ENCODE measurements at regions not wholly inside any gene's neighbourhood (a gene's known extent, or its start where the extent isn't known, plus 50 kb on each side); places are given as distances from the start of the nearest gene placed in this dataset.

- H3K4me3 ChIP-seq (ENCODE audit: low read length): no peak overlapping the region
- H3K9me2 ChIP-seq (replicated peaks; ENCODE audit: insufficient read depth, low read length): no peaks in the 10 kb centered on the region
- no peak overlapping the region for H3K27ac ChIP-seq (ENCODE audit: low read length)
- no peaks in the 10 kb centered on the region for H3K4me1 ChIP-seq (ENCODE audit: low read length)
- no peak overlapping the region for H2AFZ ChIP-seq (ENCODE audit: low read length)
- no peaks in the 10 kb centered on the region for H4K20me1 ChIP-seq (ENCODE audit: insufficient read depth, low read length)
- no peaks in the 10 kb centered on the region for H3K79me2 ChIP-seq (ENCODE audit: low read length)
- DNase-seq: no peak
- no peak overlapping the region for H3K4me2 ChIP-seq (ENCODE audit: low read depth, low read length)
- H3K9ac ChIP-seq (ENCODE audit: low read length): no peak overlapping the region
- no peaks in the 10 kb centered on the region for H3F3A ChIP-seq (ENCODE audit: insufficient read depth, low read length)
- H3K27me3 ChIP-seq (replicated peaks; ENCODE audit: insufficient read depth, low read length): no peaks in the 10 kb centered on the region
- TF ChIP-seq EZH2 (optimal IDR thresholded peaks at IDR 0.05; ENCODE audit: low read depth, low read length) (no peak), EZH2phosphoT487 (IDR thresholded peaks at IDR 0.05; ENCODE audit: low read length) (no peak)
- TF ChIP-seq, protein P1, sequence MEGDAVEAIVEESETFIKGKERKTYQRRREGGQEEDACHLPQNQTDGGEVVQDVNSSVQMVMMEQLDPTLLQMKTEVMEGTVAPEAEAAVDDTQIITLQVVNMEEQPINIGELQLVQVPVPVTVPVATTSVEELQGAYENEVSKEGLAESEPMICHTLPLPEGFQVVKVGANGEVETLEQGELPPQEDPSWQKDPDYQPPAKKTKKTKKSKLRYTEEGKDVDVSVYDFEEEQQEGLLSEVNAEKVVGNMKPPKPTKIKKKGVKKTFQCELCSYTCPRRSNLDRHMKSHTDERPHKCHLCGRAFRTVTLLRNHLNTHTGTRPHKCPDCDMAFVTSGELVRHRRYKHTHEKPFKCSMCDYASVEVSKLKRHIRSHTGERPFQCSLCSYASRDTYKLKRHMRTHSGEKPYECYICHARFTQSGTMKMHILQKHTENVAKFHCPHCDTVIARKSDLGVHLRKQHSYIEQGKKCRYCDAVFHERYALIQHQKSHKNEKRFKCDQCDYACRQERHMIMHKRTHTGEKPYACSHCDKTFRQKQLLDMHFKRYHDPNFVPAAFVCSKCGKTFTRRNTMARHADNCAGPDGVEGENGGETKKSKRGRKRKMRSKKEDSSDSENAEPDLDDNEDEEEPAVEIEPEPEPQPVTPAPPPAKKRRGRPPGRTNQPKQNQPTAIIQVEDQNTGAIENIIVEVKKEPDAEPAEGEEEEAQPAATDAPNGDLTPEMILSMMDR (IDR thresholded peaks at IDR 0.05; ENCODE audit: low read length): no peak
- H3K36me3 ChIP-seq (replicated peaks; ENCODE audit: insufficient read depth, low read length): no peaks in the 10 kb centered on the region
- no peaks in the 10 kb centered on the region for H3K9me3 ChIP-seq (replicated peaks; ENCODE audit: insufficient read depth, low read length)
These were observed 332.9 kb upstream of the CPEB2 start for GRCh38 chr4:14669371-14669770.

DNA sequence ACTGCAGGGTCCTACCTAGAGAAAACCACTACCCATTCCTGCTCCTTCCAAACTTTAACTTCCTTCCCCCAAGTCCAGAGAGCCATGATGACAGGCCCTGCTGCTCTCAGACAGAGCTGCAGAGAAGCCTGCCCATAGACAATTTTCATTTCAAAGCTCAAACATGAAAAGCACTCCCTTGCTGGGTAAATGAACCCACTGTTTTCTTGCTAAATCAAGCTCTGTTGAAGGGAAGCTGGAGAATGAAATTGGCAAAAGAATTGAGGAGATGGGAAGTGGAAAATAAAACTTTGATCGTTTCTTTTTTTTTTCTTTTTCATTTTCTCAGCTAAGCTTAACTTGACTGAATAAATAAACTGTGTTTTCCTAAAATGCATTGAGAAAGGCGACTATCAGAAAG is 331.1 kb upstream of the CPEB2 start:
- H3F3A ChIP-seq (ENCODE audit: insufficient read depth, low read length): no peaks in the 10 kb centered on the region
- no peaks in the 10 kb centered on the region for H3K27me3 ChIP-seq (replicated peaks; ENCODE audit: insufficient read depth, low read length)
- H3K36me3 ChIP-seq (replicated peaks; ENCODE audit: insufficient read depth, low read length): no peaks in the 10 kb centered on the region
- H3K79me2 ChIP-seq (ENCODE audit: low read length): no peaks in the 10 kb centered on the region
- no peaks in the 10 kb centered on the region for H3K9me2 ChIP-seq (replicated peaks; ENCODE audit: insufficient read depth, low read length)
- H3K4me2 ChIP-seq (ENCODE audit: low read depth, low read length): no peak overlapping the region
- H3K9me3 ChIP-seq (replicated peaks; ENCODE audit: insufficient read depth, low read length): no peaks in the 10 kb centered on the region
- no peak overlapping the region for H3K4me3 ChIP-seq (ENCODE audit: low read length)
- H3K27ac ChIP-seq (ENCODE audit: low read length): no peak overlapping the region
- DNase-seq: no peak
- no peaks in the 10 kb centered on the region for H4K20me1 ChIP-seq (ENCODE audit: insufficient read depth, low read length)
- H2AFZ ChIP-seq (ENCODE audit: low read length): no peak overlapping the region
- no peak for TF ChIP-seq EZH2 (optimal IDR thresholded peaks at IDR 0.05; ENCODE audit: low read depth, low read length)
- TF ChIP-seq, protein P1 (IDR thresholded peaks at IDR 0.05; ENCODE audit: low read length): no peak
- no peak for TF ChIP-seq EZH2phosphoT487 (IDR thresholded peaks at IDR 0.05; ENCODE audit: low read length)
- H3K4me1 ChIP-seq (ENCODE audit: low read length): no peaks in the 10 kb centered on the region
- no peak overlapping the region for H3K9ac ChIP-seq (ENCODE audit: low read length)

DNA sequence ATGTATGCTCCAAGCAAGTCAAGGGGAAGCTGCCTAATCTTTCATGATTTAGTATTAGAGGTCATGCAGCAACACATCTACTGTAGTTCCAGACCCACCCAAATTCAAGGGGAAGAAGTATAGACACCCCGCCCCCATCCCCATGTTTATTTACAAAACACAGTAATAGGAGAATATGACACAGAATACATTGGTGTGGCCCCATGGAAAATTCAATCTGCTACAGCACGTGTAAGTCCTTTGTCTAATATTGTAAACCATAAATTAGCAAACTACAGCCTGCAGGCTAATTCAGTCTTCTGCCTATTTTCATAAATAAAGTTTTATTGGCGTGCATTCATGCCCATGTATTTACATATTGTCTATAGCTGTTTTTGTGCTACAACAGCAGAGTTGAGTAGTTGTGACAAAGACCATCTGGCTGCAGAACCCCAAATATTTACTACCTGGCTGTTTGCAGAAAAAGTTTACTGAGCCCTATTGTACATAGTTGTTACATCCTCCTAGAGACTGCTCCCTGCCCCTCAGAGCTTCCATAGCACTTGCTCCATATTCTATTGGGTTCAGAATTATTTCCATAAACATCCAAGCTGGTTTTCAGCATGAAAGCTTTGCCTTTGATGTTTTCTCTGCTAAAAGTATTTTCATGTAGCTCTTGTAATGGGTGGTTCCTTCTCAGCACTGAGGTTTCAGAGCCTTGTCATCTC is 326.8 kb upstream of the CPEB2 start:
- Histone ChIP-seq H3K4me3 (ENCODE audit: low read length) (no peak overlapping the region), H4K20me1 (ENCODE audit: insufficient read depth, low read length) (no peaks in the 10 kb centered on the region), H3K9me3 (replicated peaks; ENCODE audit: insufficient read depth, low read length) (no peaks in the 10 kb centered on the region), H2AFZ (ENCODE audit: low read length) (no peak overlapping the region), H3K9ac (ENCODE audit: low read length) (no peak overlapping the region), H3K79me2 (ENCODE audit: low read length) (no peaks in the 10 kb centered on the region), H3K36me3 (replicated peaks; ENCODE audit: insufficient read depth, low read length) (no peaks in the 10 kb centered on the region), H3K9me2 (replicated peaks; ENCODE audit: insufficient read depth, low read length) (no peaks in the 10 kb centered on the region), H3K27me3 (replicated peaks; ENCODE audit: insufficient read depth, low read length) (no peaks in the 10 kb centered on the region), H3F3A (ENCODE audit: insufficient read depth, low read length) (no peaks in the 10 kb centered on the region), H3K4me1 (ENCODE audit: low read length) (no peaks in the 10 kb centered on the region), H3K4me2 (ENCODE audit: low read depth, low read length) (no peak overlapping the region), H3K27ac (ENCODE audit: low read length) (no peak overlapping the region)
- TF ChIP-seq EZH2phosphoT487 (IDR thresholded peaks at IDR 0.05; ENCODE audit: low read length) (no peak), EZH2 (optimal IDR thresholded peaks at IDR 0.05; ENCODE audit: low read depth, low read length) (no peak)
- TF ChIP-seq, protein P1 (IDR thresholded peaks at IDR 0.05; ENCODE audit: low read length): no peak
- no peak for DNase-seq

Measured in MM.1S (cell line).